Stimulated activated CD4-positive, alpha-beta T cell treated with anti-CD3 and anti-CD28 coated beads, Interleukin-2, amount 100 ng/mL, for 48 hours (primary cell): ENCODE measurements at regions not wholly inside any gene's neighbourhood (a gene's known extent, or its start where the extent isn't known, plus 50 kb on each side); places are given as distances from the start of the nearest gene placed in this dataset.

Source experiments
- DNase-seq, 2 donors: peaks; one replicate each; pipeline ENCODE4 v3.0.0-alpha.2; 2020

- DNase-seq = no peak
These were observed 71.6 kb upstream of the GAREM1 start for GRCh38 chr18:32542221-32542798.

- DNase-seq = no peak
These were observed 60.4 kb upstream of the GAREM1 start for GRCh38 chr18:32530947-32531651.

- DNase-seq = no peak
These were observed 59.2 kb upstream of the GAREM1 start for GRCh38 chr18:32529722-32530420.

- DNase-seq = no peak
These were observed 50.1 kb upstream of the GAREM1 start for GRCh38 chr18:32520771-32521170.
